Endothelial cell (in vitro differentiated cells): ENCODE measurements at regions not wholly inside any gene's neighbourhood (a gene's known extent, or its start where the extent isn't known, plus 50 kb on each side); places are given as distances from the start of the nearest gene placed in this dataset.

Source experiments
- DNase-seq: peaks from one replicate; pipeline ENCODE4 v3.0.0; 2021; ENCODE audit warnings: low spot score
- H3K27ac Mint-ChIP-seq: one replicate; pipeline ENCODE4 v1.8.0; 2021; ENCODE audit warnings: mixed read lengths, inconsistent platforms; ENCODE audit not compliant: unreplicated experiment
- H3K27me3 Mint-ChIP-seq: one replicate; pipeline ENCODE4 v1.8.0; 2021; ENCODE audit warnings: mild to moderate bottlenecking, moderate library complexity, mixed read lengths, inconsistent platforms; ENCODE audit not compliant: unreplicated experiment
- H3K36me3 Mint-ChIP-seq: one replicate; pipeline ENCODE4 v1.8.0; 2021; ENCODE audit warnings: mild to moderate bottlenecking, low read depth, mixed read lengths, inconsistent platforms; ENCODE audit not compliant: unreplicated experiment
- H3K4me1 Mint-ChIP-seq: one replicate; pipeline ENCODE4 v1.8.0; 2021; ENCODE audit warnings: mild to moderate bottlenecking, mixed read lengths, inconsistent platforms; ENCODE audit not compliant: unreplicated experiment
- H3K4me3 Mint-ChIP-seq: one replicate; pipeline ENCODE4 v1.8.0; 2021; ENCODE audit warnings: mild to moderate bottlenecking, mixed read lengths, inconsistent platforms; ENCODE audit not compliant: unreplicated experiment
- H3K9me3 Mint-ChIP-seq: one replicate; pipeline ENCODE4 v1.8.0; 2021; ENCODE audit warnings: mixed read lengths, inconsistent platforms; ENCODE audit not compliant: unreplicated experiment
- CTCF ChIP-seq: fragments of 200-600 bp; sonication (generic); IDR thresholded peaks from one replicate; pipeline ENCODE4 v1.5.0; 2021; ENCODE audit warnings: antibody characterized with exemption; ENCODE audit not compliant: unreplicated experiment

DNA sequence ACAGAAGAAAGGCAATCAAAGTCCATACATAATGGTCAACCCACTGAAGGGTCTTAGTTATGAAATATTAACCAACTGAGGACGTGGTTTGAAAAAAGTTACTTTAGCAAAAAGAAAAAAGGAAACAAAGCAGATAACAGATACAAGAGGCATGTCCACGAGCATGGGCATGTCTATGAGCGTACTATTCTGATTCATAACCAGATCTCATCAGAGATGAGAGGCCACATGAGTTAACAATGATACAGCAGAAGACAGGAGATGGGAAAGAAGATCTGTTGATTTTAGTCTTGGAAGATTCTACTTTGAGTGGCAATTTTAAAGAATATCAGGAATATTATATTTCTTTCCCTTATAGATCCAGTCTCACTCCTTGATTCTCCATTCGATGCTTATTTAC lies 262.9 kb upstream of the SLITRK3 start:
- H3K27me3 Mint-ChIP-seq = no peaks in the 10 kb centered on the region
- no peaks in the 10 kb centered on the region for H3K9me3 Mint-ChIP-seq
- H3K4me1 Mint-ChIP-seq = no peaks in the 10 kb centered on the region
- no peak for TF ChIP-seq CTCF
- no peaks in the 10 kb centered on the region for H3K36me3 Mint-ChIP-seq
- no peak for DNase-seq
- no peak overlapping the region for H3K27ac Mint-ChIP-seq
- H3K4me3 Mint-ChIP-seq = no peak overlapping the region

- H3K36me3 Mint-ChIP-seq = no peaks in the 10 kb centered on the region
- no peak overlapping the region for H3K4me3 Mint-ChIP-seq
- H3K27ac Mint-ChIP-seq = no peak overlapping the region
- DNase-seq = no peak
- no peaks in the 10 kb centered on the region for H3K27me3 Mint-ChIP-seq
- TF ChIP-seq CTCF = no peak
- H3K9me3 Mint-ChIP-seq = no peaks in the 10 kb centered on the region
- H3K4me1 Mint-ChIP-seq = no peaks in the 10 kb centered on the region
Observed at GRCh38 chr3:165457096-165457495, 260.9 kb upstream of the SLITRK3 start.

DNA sequence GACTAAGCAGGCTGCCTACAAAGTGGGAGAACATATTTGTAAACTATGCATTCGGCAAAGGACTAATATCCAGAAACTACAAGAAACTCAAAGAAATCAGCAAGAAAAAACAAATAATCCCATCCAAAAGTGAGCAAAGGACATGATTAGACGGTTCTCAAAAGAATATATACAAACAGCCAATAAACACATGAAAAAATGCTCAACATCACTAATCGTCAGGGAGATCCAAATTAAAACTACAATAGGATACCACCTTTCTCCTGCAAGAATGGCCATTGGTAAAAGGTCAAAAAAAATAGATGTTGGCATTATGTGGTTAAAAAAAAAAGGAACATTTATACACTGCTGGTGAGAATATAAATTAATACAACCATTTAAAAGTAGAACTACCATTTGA lies 259.6 kb upstream of the SLITRK3 start:
- no peak for DNase-seq
- TF ChIP-seq CTCF = no peak
- H3K27ac Mint-ChIP-seq = no peak overlapping the region
- H3K27me3 Mint-ChIP-seq = peaks cover 2% of the 10 kb centered on the region
- no peaks in the 10 kb centered on the region for H3K9me3 Mint-ChIP-seq
- H3K4me1 Mint-ChIP-seq = no peaks in the 10 kb centered on the region
- no peaks in the 10 kb centered on the region for H3K36me3 Mint-ChIP-seq
- H3K4me3 Mint-ChIP-seq = no peak overlapping the region

DNA sequence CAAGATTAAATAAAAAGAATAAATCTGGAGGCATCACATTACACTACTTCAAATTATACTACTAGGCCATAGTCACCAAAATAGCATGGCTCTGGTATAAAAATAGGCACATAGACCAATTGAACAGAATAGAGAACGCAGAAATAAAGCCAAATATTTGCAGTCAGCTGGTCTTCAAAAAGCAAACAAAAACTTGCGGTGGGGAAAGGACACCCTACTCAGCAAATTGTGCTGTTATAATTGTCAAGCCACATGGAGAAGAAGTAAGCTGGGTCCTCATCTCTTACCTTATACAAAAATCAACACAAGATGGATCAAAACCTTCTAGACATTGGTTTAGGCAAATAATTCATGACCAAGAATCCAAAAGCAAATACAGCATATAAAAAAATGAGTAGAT lies 259.2 kb upstream of the SLITRK3 start:
- DNase-seq = no peak
- Mint-ChIP-seq H3K4me3 (no peak overlapping the region), H3K36me3 (no peaks in the 10 kb centered on the region), H3K27ac (no peak overlapping the region), H3K9me3 (no peaks in the 10 kb centered on the region), H3K27me3 (peaks cover 2% of the 10 kb centered on the region), H3K4me1 (no peaks in the 10 kb centered on the region)
- TF ChIP-seq CTCF = no peak

GRCh38 chr3:165451371-165452070 lies 255.3 kb upstream of the SLITRK3 start:
- Mint-ChIP-seq H3K4me1 (no peaks in the 10 kb centered on the region), H3K4me3 (no peak overlapping the region), H3K27me3 (peaks cover 2% of the 10 kb centered on the region), H3K9me3 (no peaks in the 10 kb centered on the region), H3K27ac (no peak overlapping the region), H3K36me3 (no peaks in the 10 kb centered on the region)
- no peak for TF ChIP-seq CTCF
- no peak for DNase-seq
